OCI-LY1 (cell line): ENCODE measurements at regions not wholly inside any gene's neighbourhood (a gene's known extent, or its start where the extent isn't known, plus 50 kb on each side); places are given as distances from the start of the nearest gene placed in this dataset.

Experiments used
- H2AFZ ChIP-seq: fragments of 200-600 bp; sonication (generic), shearing (Covaris generic); 2 replicates; pipeline ENCODE4 v1.6.0; 2014; ENCODE audit warnings: antibody characterized with exemption, mild to moderate bottlenecking, low read length
- H3F3A ChIP-seq: fragments of 200-600 bp; sonication (generic), shearing (Covaris generic); 2 replicates; pipeline ENCODE4 v1.6.0; 2014; ENCODE audit warnings: mild to moderate bottlenecking, antibody characterized with exemption, low read length, moderate library complexity; ENCODE audit not compliant: insufficient read depth
- H3K27ac ChIP-seq: fragments of 200-600 bp; sonication (generic); 2 replicates; pipeline ENCODE4 v1.5.1; 2014; ENCODE audit warnings: low read length, mixed run types, mild to moderate bottlenecking, low read depth; ENCODE audit not compliant: poor library complexity, severe bottlenecking
- H3K27me3 ChIP-seq: fragments of 200-600 bp; sonication (generic); 2 replicates; pipeline ENCODE4 v1.6.0; 2014; ENCODE audit warnings: antibody characterized with exemption, mild to moderate bottlenecking, low read length, moderate library complexity; ENCODE audit not compliant: insufficient read depth
- H3K36me3 ChIP-seq: fragments of 200-600 bp; sonication (generic); 2 replicates; pipeline ENCODE4 v1.6.1; 2014; ENCODE audit warnings: mild to moderate bottlenecking, antibody characterized with exemption, low read length, moderate library complexity, mixed read lengths; ENCODE audit not compliant: insufficient read depth
- H3K4me1 ChIP-seq: fragments of 200-600 bp; sonication (generic); 2 replicates; pipeline ENCODE4 v1.5.1; 2014; ENCODE audit warnings: mild to moderate bottlenecking, low read length, moderate library complexity; ENCODE audit not compliant: insufficient read depth, severe bottlenecking
- H3K4me2 ChIP-seq: fragments of 200-600 bp; sonication (generic), shearing (Covaris generic); 2 replicates; pipeline ENCODE4 v1.6.1; 2014; ENCODE audit warnings: low read length
- H3K4me3 ChIP-seq: fragments of 200-600 bp; sonication (generic); 2 replicates; pipeline ENCODE4 v1.5.1; 2014; ENCODE audit warnings: low read length, low read depth, mild to moderate bottlenecking, mixed read lengths; ENCODE audit not compliant: poor library complexity, severe bottlenecking
- H3K79me2 ChIP-seq: fragments of 200-600 bp; shearing (Covaris generic); 2 replicates; pipeline ENCODE4 v1.6.1; 2016; ENCODE audit warnings: mixed run types, low read length, mixed read lengths; ENCODE audit not compliant: insufficient read depth
- H3K9ac ChIP-seq: fragments of 200-600 bp; sonication (generic), shearing (Covaris generic); 2 replicates; pipeline ENCODE4 v1.6.1; 2014; ENCODE audit warnings: mild to moderate bottlenecking, low read length, mixed read lengths
- H3K9me2 ChIP-seq: fragments of 200-600 bp; sonication (generic), shearing (Covaris generic); 2 replicates; pipeline ENCODE4 v1.6.1; 2014; ENCODE audit warnings: low read depth, mild to moderate bottlenecking, low read length, mixed read lengths
- H3K9me3 ChIP-seq: fragments of 200-600 bp; shearing (Covaris generic); 2 replicates; pipeline ENCODE4 v1.6.1; 2014; ENCODE audit warnings: low read length, mixed read lengths
- H4K20me1 ChIP-seq: fragments of 200-600 bp; sonication (generic), shearing (Covaris generic); 2 replicates; pipeline ENCODE4 v1.6.0; 2016; ENCODE audit warnings: mild to moderate bottlenecking, low read length; ENCODE audit not compliant: insufficient read depth
- EZH2 ChIP-seq: fragments of 200-600 bp; sonication (generic), shearing (Covaris generic); IDR thresholded peaks from 2 replicates; pipeline ENCODE4 v1.8.0; 2017; ENCODE audit warnings: borderline replicate concordance, mixed run types, mild to moderate bottlenecking, antibody characterized with exemption, low read length, moderate library complexity, mixed read lengths
- TF ChIP-seq, protein P1 (sequence below): fragments of 200-600 bp; sonication (generic), shearing (Covaris generic); IDR thresholded peaks from 2 replicates; pipeline ENCODE4 v1.5.1; 2017; ENCODE audit warnings: mild to moderate bottlenecking, antibody characterized with exemption, low read length, moderate library complexity, mixed read lengths

DNA sequence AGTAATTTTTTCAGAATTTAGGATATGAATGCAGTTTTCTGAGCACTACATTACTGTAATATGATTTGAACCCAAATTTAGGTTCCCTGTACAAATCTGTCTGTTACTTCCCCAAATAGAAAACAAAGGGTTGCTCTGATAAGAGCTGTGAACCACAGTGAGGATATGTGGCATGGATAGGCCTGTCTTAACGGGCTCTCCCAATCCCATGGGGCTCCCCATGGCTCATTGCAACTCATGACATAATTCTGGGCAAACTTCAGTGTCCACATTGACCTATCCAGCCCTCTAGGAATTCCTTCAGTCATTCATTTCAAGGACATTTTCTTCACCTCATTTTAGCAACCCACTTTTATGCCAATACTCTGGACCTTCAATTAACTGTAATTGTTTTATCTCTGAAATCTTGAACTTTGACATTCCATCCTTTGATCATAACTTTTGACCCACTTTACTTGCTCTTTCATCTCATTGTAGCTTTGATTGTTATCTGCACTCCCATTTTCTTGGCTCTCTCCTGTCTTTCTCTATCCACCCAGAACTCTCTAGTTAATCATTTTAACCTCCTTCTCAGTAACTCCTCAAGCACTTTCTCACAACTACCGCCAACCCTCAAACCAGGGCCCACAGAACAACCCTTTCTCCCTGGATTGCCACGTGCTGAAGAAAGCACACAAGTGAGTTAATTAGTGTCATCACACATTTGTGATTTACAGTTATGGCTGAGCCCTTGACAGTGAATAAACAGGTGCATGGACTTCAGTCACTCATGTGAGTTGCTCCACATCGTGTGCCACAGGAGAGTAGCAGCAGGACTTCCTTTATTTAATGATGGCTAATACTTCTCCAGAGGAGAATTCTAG lies 94.9 kb upstream of the AADACL2 start:
- H4K20me1 ChIP-seq: no peaks in the 10 kb centered on the region
- no peaks in the 10 kb centered on the region for H3K9me3 ChIP-seq
- no peak overlapping the region for H2AFZ ChIP-seq
- no peaks in the 10 kb centered on the region for H3K4me1 ChIP-seq
- no peak overlapping the region for H3K27ac ChIP-seq
- no peaks in the 10 kb centered on the region for H3K27me3 ChIP-seq
- no peak overlapping the region for H3K9ac ChIP-seq
- H3K4me2 ChIP-seq: no peak overlapping the region
- no peaks in the 10 kb centered on the region for H3K9me2 ChIP-seq
- no peaks in the 10 kb centered on the region for H3F3A ChIP-seq
- no peak overlapping the region for H3K4me3 ChIP-seq
- no peak for TF ChIP-seq EZH2
- TF ChIP-seq, protein P1, sequence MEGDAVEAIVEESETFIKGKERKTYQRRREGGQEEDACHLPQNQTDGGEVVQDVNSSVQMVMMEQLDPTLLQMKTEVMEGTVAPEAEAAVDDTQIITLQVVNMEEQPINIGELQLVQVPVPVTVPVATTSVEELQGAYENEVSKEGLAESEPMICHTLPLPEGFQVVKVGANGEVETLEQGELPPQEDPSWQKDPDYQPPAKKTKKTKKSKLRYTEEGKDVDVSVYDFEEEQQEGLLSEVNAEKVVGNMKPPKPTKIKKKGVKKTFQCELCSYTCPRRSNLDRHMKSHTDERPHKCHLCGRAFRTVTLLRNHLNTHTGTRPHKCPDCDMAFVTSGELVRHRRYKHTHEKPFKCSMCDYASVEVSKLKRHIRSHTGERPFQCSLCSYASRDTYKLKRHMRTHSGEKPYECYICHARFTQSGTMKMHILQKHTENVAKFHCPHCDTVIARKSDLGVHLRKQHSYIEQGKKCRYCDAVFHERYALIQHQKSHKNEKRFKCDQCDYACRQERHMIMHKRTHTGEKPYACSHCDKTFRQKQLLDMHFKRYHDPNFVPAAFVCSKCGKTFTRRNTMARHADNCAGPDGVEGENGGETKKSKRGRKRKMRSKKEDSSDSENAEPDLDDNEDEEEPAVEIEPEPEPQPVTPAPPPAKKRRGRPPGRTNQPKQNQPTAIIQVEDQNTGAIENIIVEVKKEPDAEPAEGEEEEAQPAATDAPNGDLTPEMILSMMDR: no peak
- no peaks in the 10 kb centered on the region for H3K36me3 ChIP-seq
- H3K79me2 ChIP-seq: no peaks in the 10 kb centered on the region

DNA sequence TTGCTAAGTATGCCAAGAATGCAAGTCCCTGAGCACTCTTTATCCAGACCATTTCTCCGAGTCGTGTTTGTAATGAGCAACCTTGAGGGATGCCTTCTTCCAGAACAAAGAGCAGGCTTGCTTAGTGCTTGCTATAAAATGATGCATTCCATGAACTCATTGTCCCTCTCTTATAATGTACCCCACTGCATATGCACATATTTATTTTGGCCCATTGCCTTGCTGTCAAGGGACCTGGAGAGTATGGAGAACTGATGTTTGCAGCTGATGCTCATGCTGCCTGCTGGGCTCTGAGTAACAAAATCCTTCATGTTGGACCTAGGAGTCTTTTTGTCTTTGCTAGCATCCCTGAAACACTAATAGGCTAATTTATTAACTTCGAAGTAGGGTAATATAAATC lies 97.8 kb upstream of the AADACL2 start:
- TF ChIP-seq EZH2: no peak
- TF ChIP-seq, protein P1: no peak

DNA sequence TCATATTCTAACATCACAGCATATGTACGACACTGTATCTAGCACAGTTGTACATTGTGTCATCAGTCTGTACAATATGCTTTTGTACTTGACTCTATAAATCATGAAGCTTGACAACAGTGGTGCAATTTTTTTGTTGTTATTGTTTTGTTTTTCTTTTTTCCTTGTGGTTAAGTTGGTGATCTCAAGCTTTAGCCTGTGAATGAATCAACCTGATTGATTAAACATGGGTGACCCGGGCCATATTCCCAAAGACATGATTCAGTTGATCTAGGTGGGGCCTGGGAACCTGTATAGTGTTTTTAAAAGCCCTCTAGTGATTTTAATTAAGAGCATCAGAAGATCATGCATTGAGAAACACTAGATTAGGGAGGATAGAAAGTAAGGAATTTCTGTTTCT lies 101.8 kb upstream of the AADACL2 start:
- no peak overlapping the region for H3K27ac ChIP-seq
- TF ChIP-seq, protein P1: no peak
- TF ChIP-seq EZH2: no peak
- no peaks in the 10 kb centered on the region for H3K27me3 ChIP-seq

More for the DNA sequence above, 97.8 kb upstream of the AADACL2 start:
- H3K4me3 ChIP-seq: no peak overlapping the region
- no peaks in the 10 kb centered on the region for H3F3A ChIP-seq
- no peak overlapping the region for H3K4me2 ChIP-seq
- H3K9me2 ChIP-seq: no peaks in the 10 kb centered on the region
- H3K79me2 ChIP-seq: no peaks in the 10 kb centered on the region
- no peaks in the 10 kb centered on the region for H4K20me1 ChIP-seq
- no peaks in the 10 kb centered on the region for H3K9me3 ChIP-seq
- no peak overlapping the region for H2AFZ ChIP-seq
- H3K27me3 ChIP-seq: no peaks in the 10 kb centered on the region
- H3K9ac ChIP-seq: no peak overlapping the region
- no peaks in the 10 kb centered on the region for H3K4me1 ChIP-seq
- no peaks in the 10 kb centered on the region for H3K36me3 ChIP-seq
- no peak overlapping the region for H3K27ac ChIP-seq

More for the DNA sequence above, 101.8 kb upstream of the AADACL2 start:
- no peaks in the 10 kb centered on the region for H3K79me2 ChIP-seq
- H3K4me1 ChIP-seq: no peaks in the 10 kb centered on the region
- H4K20me1 ChIP-seq: no peaks in the 10 kb centered on the region
- H2AFZ ChIP-seq: no peak overlapping the region
- no peaks in the 10 kb centered on the region for H3K9me3 ChIP-seq
- H3K36me3 ChIP-seq: no peaks in the 10 kb centered on the region
- H3K9me2 ChIP-seq: no peaks in the 10 kb centered on the region
- no peak overlapping the region for H3K9ac ChIP-seq
- no peaks in the 10 kb centered on the region for H3F3A ChIP-seq
- H3K4me2 ChIP-seq: no peak overlapping the region
- no peak overlapping the region for H3K4me3 ChIP-seq
